ENCODE measurements at regions not wholly inside any gene's neighbourhood (a gene's known extent, or its start where the extent isn't known, plus 50 kb on each side); places are given as distances from the start of the nearest gene placed in this dataset.
"Not testable (repeated sequence)": the region's sequence is repeated elsewhere in the genome, so short reads cannot be mapped to it uniquely, and the experiment has no call there.

GRCh38 chr13:33340631-33341030 lies 55.1 kb upstream of the STARD13 start:
- DNase-seq (ENCODE audit: low read depth): no peak

DNA sequence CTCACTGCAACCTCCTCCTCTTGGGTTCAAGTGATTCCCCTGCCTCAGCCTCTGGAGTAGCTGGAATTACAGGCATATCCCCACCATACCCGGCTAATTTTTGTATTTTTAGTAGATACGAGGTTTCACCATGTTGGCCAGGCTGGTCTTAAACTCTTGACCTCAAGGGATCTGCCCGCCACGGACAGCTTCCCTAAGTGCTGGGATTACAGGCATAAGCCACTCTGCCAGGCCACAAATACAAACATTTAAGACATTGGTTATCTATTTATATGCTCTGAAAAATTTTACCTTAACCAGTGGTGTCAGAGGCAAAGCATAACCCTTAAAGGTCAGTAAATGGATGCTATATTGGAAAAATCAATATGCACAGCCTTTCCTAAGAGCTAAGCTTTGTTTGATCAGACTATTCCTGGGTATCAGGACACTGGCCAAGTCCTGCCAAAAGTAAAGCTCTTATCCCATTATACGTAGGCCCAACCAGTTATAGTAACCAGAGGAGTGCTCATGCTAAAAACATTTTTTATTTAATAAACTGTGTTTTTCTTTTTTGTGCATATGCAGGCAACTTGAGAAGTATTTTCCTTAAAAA lies 56.4 kb upstream of the STARD13 start:
- no peak for DNase-seq (ENCODE audit: low read depth)

DNA sequence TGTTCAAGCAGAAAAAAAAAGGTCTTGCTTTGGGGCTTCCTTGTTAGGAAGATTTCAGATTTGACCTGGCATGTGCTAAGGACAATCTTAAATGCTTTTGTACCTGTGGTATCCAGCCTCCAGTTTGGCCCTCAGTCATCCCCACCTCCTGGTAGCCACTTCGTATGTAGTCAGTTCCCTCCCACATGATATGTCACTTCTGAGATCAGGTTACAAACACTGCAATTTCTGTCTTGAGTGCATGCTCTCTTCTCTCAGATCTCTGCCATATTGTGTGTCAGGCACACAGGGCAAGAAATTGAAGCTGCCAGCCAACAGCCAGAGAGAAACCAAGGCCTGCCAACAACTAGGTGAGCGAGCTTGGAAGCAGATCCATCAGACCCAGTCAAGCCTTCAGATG lies 60.3 kb upstream of the STARD13 start:
- no peak for DNase-seq (ENCODE audit: low read depth)

GRCh38 chr13:33347861-33348260 lies 62.3 kb upstream of the STARD13 start:
- DNase-seq (ENCODE audit: low read depth): no peak

DNA sequence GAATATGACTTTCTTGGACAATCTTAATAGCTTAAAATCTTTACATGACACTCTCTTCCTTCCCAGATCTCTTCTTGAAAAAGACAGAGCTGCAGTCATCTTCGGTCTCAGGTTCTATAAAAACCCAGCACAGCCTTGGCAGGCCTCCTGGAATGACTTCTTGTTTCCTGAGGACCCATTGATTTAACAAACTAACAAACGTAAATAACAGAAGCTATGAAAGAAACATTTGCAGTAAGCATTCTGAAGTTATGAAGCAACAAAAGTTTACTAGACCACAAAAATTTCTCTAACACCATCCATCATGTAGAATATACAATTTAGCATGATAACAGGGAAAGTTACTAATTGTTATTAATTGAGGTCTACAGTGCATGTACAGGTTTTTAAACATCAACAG lies 62.8 kb upstream of the STARD13 start:
- no peak for DNase-seq (ENCODE audit: low read depth)

DNA sequence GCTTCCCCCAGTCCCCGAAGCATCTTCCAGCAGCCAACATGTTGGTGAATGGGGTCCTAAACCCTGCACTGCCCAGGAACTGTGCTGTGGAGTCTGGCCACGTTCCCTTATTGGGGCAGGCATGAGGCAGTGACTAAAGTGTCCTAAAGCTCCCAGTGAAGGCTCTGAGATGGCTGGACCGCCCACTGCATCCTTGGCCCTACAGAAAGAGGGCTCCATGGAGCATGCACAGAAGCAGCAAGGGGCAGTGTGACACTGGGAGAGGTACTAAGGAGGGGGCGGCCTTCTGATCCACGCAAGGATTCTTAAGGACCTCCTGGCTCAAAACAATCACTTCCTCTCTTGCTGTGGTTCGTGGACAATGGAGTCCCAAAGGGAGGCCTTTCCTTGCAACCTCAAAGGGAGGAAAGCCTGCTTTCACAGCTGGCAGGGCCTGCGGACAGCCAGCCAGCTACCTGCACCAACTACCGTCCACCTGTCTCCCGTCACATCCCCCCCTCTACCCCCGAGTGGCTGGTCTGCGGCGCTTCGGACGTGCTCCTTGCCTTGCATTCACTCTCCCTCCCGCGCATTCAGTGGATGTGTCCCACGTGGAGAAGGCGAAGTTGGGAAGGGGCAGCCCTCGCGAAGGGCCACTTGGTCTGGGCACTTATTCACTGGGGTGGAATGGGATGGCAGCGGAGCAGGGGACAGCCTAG lies 63.9 kb upstream of the STARD13 start:
- DNase-seq (ENCODE audit: low read depth): no peak

GRCh38 chr13:33349986-33350826 lies 64.7 kb upstream of the STARD13 start:
- no peak for DNase-seq (ENCODE audit: low read depth)

DNA sequence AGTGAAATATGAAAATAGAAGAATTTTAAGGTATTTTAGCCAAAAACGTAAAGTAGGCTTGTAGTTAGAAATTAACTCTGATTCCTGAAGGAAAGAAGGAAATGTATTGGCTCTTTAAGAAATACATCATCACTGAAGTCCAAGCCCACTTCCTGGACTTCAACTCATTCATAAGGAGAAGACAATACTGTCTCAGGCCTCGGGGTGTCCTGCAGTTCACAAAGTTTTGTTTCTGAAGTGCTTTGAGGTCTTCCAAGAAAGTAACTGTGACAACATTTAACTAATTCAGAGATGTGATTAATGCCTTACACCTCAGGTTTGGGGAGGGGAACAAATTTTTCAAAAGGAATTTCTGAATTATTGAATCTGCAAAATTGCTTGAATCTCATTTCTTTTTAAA lies 65.8 kb upstream of the STARD13 start:
- no peak for DNase-seq (ENCODE audit: low read depth)

GRCh38 chr13:33352041-33352440 lies 66.5 kb upstream of the STARD13 start:
- no peak for DNase-seq (ENCODE audit: low read depth)

DNA sequence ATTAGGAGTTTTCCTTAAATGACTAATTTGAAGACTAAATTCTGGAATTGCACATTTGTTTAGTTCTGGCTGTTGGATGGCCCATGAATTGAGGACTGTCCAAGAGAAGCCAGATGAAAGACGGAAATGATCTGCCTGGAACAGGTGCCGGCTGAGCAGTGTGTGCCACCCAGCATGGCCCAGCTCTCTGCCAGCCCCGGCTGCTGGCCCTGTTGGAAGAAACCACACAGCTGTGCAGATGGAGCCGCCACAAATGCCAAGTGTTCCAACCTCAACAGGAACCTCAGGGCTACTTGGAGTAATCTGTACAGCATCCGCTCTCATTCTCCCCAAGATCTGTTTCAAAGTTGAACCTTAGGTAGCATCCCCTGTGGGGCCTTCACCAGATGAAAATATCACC lies 67.0 kb upstream of the STARD13 start:
- no peak for DNase-seq (ENCODE audit: low read depth)

DNA sequence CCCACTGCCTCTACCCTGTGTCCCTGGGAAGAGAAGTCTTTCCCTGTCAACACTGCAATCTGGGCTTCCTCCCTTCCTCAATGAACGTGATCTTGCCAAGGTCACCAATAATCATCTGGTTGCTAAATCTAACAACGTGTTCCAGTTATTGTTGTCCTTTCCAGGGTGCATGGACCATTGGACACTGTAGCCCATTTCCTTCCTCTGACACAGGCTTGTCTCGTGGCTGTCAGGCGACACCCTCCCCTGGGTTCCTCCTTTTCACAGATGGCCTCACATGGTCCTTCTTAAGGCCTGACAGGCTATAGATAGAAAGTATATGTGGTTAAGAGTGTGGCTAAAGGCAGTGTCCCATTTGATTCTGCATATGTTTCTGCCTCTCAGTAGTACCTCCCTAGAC lies 67.7 kb upstream of the STARD13 start:
- DNase-seq (ENCODE audit: low read depth): no peak

GRCh38 chr13:33353646-33354045 lies 68.1 kb upstream of the STARD13 start:
- DNase-seq (ENCODE audit: low read depth): no peak

DNA sequence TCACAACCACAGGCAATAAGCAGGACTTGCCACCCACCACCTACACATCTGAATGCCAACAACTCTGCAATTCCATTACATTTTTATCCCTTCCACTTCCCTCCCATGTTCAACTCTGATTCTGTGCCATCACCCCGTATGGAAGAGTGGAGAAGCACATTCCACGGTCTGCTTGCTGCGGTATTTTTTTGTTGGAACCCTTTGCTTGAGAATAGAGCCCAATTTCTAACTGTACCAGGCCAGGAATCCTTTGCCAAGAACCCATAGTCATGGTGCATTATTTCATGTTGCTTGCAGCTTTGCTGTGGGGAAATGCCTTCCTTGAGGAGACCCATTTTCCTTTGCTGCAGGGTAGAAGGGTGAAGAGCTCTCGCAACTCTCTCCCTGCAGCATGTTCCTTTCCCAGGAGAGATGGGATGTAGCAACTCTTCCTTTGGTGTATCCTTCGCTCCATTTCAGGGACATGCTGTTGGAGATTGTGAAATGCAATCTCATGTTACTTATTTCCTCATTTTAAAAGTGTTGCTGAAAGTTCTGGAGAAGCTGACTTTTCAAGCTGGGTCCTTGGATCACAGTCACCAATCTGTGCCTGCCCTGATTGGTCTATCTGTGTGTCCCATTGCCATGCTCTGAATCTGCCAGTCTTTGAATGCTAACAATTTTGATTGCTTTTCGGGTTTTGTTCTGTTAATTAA lies 69.8 kb upstream of the STARD13 start:
- DNase-seq (ENCODE audit: low read depth): no peak

DNA sequence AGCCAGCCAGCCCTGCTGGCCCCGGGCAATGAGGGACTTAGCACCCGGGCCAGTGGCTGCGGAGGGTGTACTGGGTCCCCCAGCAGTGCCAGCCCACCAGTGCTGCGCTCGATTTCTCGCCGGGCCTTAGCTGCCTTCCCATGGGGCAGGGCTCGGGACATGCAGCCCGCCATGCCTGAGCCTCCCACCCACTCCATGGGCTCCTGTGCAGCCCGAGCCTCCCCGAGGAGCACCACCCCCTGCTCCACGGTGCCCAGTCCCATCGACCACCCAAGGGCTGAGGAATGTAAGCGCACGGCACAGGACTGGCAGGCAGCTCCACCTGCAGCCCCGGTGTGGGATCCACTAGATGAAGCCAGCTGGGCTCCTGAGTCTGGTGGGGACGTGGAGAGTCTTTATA lies 72.5 kb upstream of the STARD13 start:
- DNase-seq (ENCODE audit: low read depth): not testable (repeated sequence)

GRCh38 chr13:33362986-33363727 lies 77.6 kb upstream of the STARD13 start:
- no peak for DNase-seq (ENCODE audit: low read depth)

DNA sequence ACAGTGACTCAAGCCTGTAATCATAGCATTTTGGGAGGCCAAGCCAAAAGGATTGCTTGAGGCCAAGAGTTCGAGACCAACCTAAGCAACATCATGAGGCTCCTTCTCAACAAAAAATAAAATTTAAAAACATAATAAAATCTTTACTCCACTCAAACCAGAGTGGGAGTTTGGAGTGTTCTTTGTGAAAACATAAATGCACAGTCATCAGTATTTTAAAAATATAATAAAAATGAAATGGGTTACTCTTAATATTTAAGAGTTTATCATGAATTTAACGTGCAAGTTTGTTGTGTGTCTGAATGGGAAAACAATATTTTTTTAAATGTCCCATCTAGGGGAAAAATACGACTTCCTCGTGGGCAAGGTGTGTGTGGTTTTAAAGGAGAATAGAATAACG lies 78.6 kb upstream of the STARD13 start:
- no peak for DNase-seq (ENCODE audit: low read depth)

DNA sequence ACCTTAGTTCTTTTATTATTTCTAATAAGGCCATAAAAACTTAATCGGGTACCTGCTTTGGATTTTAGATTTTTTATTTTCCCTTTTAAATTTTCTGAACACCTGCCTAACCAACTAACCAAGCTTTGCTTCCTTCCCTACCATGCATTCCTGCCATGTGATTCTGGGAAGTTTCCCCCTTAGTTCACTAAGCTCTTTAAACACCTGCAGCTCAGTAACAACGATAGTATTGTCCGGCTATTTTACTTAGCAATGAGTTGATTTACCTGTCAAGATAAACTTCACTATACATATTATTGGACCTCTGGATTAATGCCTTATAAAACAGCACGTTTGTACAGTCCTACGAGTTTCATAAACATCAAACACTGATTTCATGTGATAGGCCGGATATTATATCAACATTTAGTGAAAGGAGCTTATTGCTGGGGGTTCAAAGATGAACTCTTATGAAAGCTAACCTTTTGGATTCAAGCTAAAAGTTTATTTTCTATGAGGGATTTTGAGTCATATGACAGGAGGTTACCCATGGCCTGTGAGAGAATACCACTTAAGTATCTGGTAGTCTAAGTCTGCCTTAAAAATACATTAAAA lies 81.0 kb upstream of the STARD13 start:
- DNase-seq (ENCODE audit: low read depth): no peak

DNA sequence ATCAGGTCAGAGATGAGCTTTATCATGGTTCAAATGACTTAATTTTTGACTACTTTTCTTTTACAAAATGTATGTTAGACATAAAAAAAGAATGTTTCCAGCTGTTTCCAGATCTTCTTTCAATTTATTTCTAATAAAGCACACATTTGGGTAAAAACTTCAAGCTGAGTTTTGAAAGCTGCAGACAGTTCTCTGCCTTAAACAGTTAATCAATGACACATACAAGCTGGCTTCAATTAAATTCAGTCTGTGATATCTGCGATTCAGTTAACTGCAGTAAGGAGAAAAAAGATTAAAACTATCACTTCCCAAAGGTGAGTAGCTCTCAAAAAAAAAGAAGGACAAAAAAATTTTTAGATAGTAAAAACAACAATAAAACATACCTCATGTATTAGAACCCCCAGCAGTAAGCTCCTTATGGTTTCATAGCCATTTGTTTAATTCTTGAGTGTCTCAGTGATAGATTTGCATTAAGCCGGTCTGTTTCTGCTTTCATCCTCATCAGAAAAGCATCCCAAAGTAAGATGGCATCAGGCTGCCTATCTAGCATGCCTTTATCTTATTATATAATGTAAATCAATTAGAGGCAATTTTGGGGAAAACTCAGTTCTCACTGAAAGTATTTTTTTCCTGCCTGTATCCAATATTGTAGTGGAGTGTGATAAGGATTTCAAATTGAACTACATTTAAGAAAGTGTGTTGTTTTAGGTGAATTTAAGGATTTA lies 81.8 kb upstream of the STARD13 start:
- DNase-seq (ENCODE audit: low read depth): no peak

- no peak for DNase-seq (ENCODE audit: low read depth)
These were observed 82.4 kb upstream of the STARD13 start for GRCh38 chr13:33367926-33368325.

- DNase-seq (ENCODE audit: low read depth): no peak
These were observed 83.5 kb upstream of the STARD13 start for GRCh38 chr13:33369073-33369472.

All from activated T-cell treated with anti-CD3 and anti-CD28 coated beads for 24 hours (primary cell).